ENCODE measurements at regions not wholly inside any gene's neighbourhood (a gene's known extent, or its start where the extent isn't known, plus 50 kb on each side); places are given as distances from the start of the nearest gene placed in this dataset.

- DNase-seq (ENCODE audit: low read depth in 4 of 4, low spot score in 2 of 4) = no peak
Measured at GRCh38 chr12:93099792-93100191, 170.7 kb upstream of the EEA1 start.

- no peak for DNase-seq (ENCODE audit: low read depth in 4 of 4, low spot score in 2 of 4)
Measured at GRCh38 chr12:93100610-93101009, 171.5 kb upstream of the EEA1 start.

GRCh38 chr12:93101367-93101766, 172.3 kb upstream of the EEA1 start:
- no peak for DNase-seq (ENCODE audit: low read depth in 4 of 4, low spot score in 2 of 4)

- DNase-seq (ENCODE audit: low read depth in 4 of 4, low spot score in 2 of 4) = no peak
Measured at GRCh38 chr12:93102312-93102711, 173.2 kb upstream of the EEA1 start.

GRCh38 chr12:93102744-93103143, 173.6 kb upstream of the EEA1 start:
- no peak for DNase-seq (ENCODE audit: low read depth in 4 of 4, low spot score in 2 of 4)

- no peak for DNase-seq (ENCODE audit: low read depth in 4 of 4, low spot score in 2 of 4)
Measured at GRCh38 chr12:93103154-93103553, 174.1 kb upstream of the EEA1 start.

GRCh38 chr12:93104535-93104934, 175.4 kb upstream of the EEA1 start:
- no peak for DNase-seq (ENCODE audit: low read depth in 4 of 4, low spot score in 2 of 4)

- no peak for DNase-seq (ENCODE audit: low read depth in 4 of 4, low spot score in 2 of 4)
Measured at GRCh38 chr12:93106910-93107309, 177.8 kb upstream of the EEA1 start.

- no peak for DNase-seq (ENCODE audit: low read depth in 4 of 4, low spot score in 2 of 4)
Measured at GRCh38 chr12:93107514-93108312, 178.6 kb upstream of the EEA1 start.

GRCh38 chr12:93108985-93109384, 179.9 kb upstream of the EEA1 start:
- DNase-seq (ENCODE audit: low read depth in 4 of 4, low spot score in 2 of 4) = no peak

- DNase-seq (ENCODE audit: low read depth in 4 of 4, low spot score in 2 of 4) = no peak
Measured at GRCh38 chr12:93109551-93110203, 180.6 kb upstream of the EEA1 start.

- no peak for DNase-seq (ENCODE audit: low read depth in 4 of 4, low spot score in 2 of 4)
Measured at GRCh38 chr12:93111773-93112172, 182.7 kb upstream of the EEA1 start.

GRCh38 chr12:93113317-93114006, 184.4 kb upstream of the EEA1 start:
- no peak for DNase-seq (ENCODE audit: low read depth in 4 of 4, low spot score in 2 of 4)

- DNase-seq (ENCODE audit: low read depth in 4 of 4, low spot score in 2 of 4) = no peak
Measured at GRCh38 chr12:93115198-93115601, 186.1 kb upstream of the EEA1 start.

GRCh38 chr12:93115646-93116045, 186.6 kb upstream of the EEA1 start:
- DNase-seq (ENCODE audit: low read depth in 4 of 4, low spot score in 2 of 4) = no peak

- DNase-seq (ENCODE audit: low read depth in 4 of 4, low spot score in 2 of 4) = no peak
Measured at GRCh38 chr12:93116632-93117031, 187.5 kb upstream of the EEA1 start.

GRCh38 chr12:93121729-93122488, 192.8 kb upstream of the EEA1 start:
- DNase-seq (ENCODE audit: low read depth in 4 of 4, low spot score in 2 of 4) = no peak

GRCh38 chr12:93122569-93123091, 193.5 kb upstream of the EEA1 start:
- DNase-seq (ENCODE audit: low read depth in 4 of 4, low spot score in 2 of 4) = no peak

- DNase-seq (ENCODE audit: low read depth in 4 of 4, low spot score in 2 of 4) = no peak
Measured at GRCh38 chr12:93125126-93125525, 196.0 kb upstream of the EEA1 start.

GRCh38 chr12:93126069-93126474, 197.0 kb upstream of the EEA1 start:
- no peak for DNase-seq (ENCODE audit: low read depth in 4 of 4, low spot score in 2 of 4)

GRCh38 chr12:93127107-93127560, 198.0 kb upstream of the EEA1 start:
- no peak for DNase-seq (ENCODE audit: low read depth in 4 of 4, low spot score in 2 of 4)
